ENCODE measurements at regions not wholly inside any gene's neighbourhood (a gene's known extent, or its start where the extent isn't known, plus 50 kb on each side); places are given as distances from the start of the nearest gene placed in this dataset.

GRCh38 chr2:226023946-226024345 is 624.4 kb downstream of the NYAP2 start:
- no peak for DNase-seq (ENCODE audit: extremely low read depth in 1 of 11, low read depth in 9 of 11, low spot score in 4 of 11)

GRCh38 chr2:226023383-226023782 is 623.9 kb downstream of the NYAP2 start:
- DNase-seq (ENCODE audit: extremely low read depth in 1 of 11, low read depth in 9 of 11, low spot score in 4 of 11), result no peak

DNA sequence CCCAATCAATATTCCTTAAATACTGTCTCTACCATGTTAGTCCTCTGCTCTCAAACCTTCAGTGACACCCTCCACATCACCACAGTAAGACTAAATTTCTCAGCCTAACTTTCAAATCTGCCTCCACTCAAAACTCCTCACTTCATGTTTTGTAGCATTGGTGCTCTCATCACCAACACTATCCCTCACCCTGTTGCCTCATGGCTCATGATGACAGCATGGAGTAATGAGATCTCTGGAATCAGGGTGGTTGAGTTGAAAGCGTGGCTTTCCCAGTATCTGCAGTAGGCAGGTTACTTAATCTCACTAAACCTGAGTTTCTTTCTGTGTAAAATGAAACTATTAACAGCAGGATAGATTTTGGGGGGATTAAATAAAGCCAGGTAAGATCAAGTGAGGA is 621.4 kb downstream of the NYAP2 start:
- DNase-seq (ENCODE audit: extremely low read depth in 1 of 11, low read depth in 9 of 11, low spot score in 4 of 11), result no peak

GRCh38 chr2:226020176-226020575 is 620.7 kb downstream of the NYAP2 start:
- no peak for DNase-seq (ENCODE audit: extremely low read depth in 1 of 11, low read depth in 9 of 11, low spot score in 4 of 11)

- DNase-seq (ENCODE audit: extremely low read depth in 1 of 11, low read depth in 9 of 11, low spot score in 4 of 11), result no peak
Measured at GRCh38 chr2:226018641-226019040, 619.1 kb downstream of the NYAP2 start.

DNA sequence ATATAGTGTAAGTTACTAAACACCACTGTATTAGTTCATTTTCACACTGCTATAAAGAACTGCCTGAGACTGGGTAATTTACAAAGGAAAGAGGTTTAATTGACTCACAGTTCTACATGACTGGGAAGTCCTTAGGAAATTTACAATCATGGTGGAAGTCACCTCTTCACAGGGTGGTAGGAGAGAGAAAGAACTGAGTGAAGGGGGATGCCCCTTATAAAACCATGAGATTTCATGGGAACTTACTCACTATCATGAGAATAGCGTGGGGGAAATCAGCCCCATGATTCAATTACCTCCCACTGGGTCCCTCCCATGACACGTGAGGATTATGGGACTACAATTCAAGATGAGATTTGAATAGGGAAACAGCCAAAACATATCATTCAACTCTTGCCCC is 618.0 kb downstream of the NYAP2 start:
- DNase-seq (ENCODE audit: extremely low read depth in 1 of 11, low read depth in 9 of 11, low spot score in 4 of 11), result no peak

DNA sequence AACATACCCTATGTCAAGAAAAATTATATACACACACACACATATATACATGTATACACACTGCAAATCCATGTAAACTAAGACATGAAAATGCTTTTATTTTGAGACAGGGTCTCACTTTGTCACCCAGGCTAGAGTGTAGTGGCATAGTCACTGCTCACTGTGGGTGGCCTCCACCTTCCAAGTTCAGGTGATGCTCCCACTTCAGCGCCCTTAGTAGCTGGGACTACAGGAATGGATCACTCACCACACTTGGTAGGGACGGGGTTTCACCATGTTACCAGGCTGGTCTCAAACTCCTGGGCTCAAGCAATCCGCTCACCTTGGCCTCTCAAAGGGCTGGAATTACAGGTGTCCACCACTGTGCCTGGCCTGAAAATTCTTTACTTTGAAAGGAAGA is 617.6 kb downstream of the NYAP2 start:
- no peak for DNase-seq (ENCODE audit: extremely low read depth in 1 of 11, low read depth in 9 of 11, low spot score in 4 of 11)

DNA sequence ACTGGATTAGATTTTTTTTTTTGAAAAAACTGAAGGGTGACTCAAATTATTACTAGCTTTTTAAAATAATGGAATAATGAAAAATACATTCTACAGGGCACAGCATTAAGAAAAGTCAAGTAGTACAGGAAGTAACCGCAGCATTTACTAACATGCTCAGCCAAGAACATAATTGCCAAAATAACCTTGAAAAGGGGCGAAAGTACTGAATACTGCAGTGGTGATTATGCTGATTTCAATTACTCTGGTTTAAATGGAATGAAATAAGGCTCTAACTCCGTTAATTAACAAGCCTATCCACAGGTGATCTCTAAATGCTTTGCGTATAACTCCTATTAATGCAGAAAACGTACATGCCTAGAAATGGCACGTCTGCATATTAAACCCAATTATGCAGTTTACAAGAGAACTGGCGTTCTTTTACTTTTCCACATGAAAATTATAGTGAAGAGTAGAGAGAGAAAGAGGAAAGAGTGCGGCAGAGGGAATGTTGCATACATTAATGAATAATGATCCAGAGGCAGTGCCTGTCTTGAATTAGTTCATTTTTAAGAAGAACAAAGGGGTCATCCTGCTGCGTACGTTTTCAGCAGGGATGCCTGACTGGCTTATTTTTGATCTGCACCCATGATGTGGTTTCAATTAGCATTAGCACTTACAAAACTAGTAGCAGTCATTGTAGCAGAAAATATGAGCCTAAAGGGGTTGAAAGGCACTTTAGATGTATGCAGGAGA is 612.4 kb downstream of the NYAP2 start:
- DNase-seq (ENCODE audit: extremely low read depth in 1 of 11, low read depth in 9 of 11, low spot score in 4 of 11), result no peak

- no peak for DNase-seq (ENCODE audit: extremely low read depth in 1 of 11, low read depth in 9 of 11, low spot score in 4 of 11)
Measured at GRCh38 chr2:226002438-226002837, 602.9 kb downstream of the NYAP2 start.

- no peak for DNase-seq (ENCODE audit: extremely low read depth in 1 of 11, low read depth in 9 of 11, low spot score in 4 of 11)
Measured at GRCh38 chr2:226001716-226002115, 602.2 kb downstream of the NYAP2 start.

GRCh38 chr2:225999692-226000091 is 600.2 kb downstream of the NYAP2 start:
- no peak for DNase-seq (ENCODE audit: extremely low read depth in 1 of 11, low read depth in 9 of 11, low spot score in 4 of 11)

DNA sequence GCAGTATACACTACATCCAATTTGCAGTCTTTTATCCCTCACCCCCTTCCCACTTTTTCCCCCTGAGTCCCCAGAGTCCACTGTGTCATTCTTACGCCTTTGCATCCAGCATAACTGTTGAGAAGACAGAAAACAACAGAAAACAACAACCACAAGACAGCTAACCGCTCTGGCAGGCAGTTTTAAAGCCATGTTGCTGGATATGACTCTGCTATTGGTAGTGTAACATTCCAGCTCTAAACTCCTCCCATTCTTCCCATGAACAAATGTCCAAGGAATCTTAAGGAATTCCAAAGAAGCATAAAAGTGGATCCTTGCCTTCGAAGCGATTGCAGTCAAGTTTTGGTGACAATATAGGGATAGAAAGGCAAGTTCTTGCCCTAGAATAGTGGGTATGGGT is 599.1 kb downstream of the NYAP2 start:
- DNase-seq (ENCODE audit: extremely low read depth in 1 of 11, low read depth in 9 of 11, low spot score in 4 of 11), result no peak

DNA sequence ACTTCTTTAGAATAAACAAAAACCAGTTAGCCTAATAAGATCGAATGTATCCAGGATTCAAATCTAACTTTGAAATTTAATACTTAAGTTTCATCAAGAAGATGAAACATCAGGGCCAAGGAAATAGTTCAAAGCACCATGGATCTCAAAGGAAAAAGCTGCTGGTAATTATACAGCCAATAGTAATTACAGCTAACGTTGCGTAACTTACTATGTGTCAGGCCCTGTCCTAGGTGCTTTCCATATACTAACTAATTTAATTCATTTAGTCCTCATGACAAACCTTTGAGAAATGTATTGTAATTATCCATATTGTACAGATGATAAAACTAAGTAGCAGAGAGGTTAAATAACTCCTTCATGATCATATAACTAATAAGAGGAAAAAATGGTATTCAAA is 598.6 kb downstream of the NYAP2 start:
- DNase-seq (ENCODE audit: extremely low read depth in 1 of 11, low read depth in 9 of 11, low spot score in 4 of 11), result no peak

DNA sequence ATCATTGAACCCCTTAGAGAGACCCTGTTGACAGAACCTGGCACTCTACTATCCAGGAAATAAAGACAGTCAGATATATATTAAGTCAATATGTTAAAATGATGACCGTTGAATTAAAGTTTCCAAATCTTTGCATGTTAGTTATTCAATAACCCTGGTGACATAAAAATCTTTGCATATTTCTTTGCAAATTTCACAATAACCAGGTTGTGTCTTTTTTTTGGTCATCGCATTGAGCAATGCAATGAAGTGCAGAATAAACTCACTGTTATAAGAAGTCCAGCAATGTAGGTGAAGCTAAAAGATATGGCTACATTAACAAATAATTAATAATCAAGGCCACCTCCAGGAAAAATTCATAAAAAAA is 596.9 kb downstream of the NYAP2 start:
- DNase-seq (ENCODE audit: extremely low read depth in 1 of 11, low read depth in 9 of 11, low spot score in 4 of 11), result no peak

DNA sequence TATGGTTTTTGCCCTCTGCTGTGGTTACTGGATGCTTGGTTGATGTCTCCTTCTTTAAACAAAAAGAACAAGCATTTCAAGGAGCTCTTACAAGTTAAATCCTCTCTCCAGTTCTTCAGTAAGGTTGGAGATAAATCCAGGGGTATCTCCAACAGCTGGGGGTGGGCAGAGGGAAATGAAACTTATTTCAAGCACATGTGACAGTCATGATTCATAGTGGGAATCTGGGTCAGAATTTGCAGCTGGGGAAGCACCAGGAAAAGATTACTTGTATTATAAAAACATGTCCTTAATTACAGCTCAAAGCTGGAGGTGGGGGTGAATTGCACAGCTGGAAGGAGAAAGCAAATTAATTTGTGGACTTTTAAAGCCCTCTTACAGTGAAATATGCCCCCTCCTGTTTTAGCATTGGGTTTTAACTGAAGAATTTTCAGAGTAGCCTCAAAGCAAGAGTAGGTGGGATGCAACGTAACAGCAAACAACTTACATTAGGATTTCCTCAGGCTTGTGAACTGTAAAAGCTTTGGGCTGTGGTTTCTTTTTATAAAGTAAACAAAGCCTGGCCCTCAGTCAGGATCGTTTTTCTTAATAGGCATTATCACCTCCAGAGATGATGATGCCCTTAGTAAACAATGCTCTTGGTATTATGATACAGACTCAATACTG is 596.4 kb downstream of the NYAP2 start:
- no peak for DNase-seq (ENCODE audit: extremely low read depth in 1 of 11, low read depth in 9 of 11, low spot score in 4 of 11)

- no peak for DNase-seq (ENCODE audit: extremely low read depth in 1 of 11, low read depth in 9 of 11, low spot score in 4 of 11)
Measured at GRCh38 chr2:225994748-225995405, 595.4 kb downstream of the NYAP2 start.

DNA sequence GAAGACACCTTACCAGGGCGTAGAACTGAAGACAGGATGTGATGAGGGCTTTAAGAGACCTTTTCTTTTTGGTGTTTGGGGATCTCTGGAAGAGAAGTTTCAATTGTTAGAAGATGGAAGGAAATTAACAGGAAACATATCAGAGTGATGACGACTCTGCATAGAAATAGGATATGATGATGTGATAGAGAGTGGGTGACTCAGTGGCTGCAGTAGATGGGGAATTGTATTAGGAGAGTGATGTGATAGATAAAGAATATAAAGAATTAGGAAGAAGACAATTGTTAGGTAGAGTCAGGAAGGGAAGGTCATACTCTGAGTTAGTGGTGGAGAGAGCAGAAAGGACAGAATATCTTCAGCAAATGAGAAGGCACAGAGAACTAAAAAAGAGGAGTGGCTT is 593.9 kb downstream of the NYAP2 start:
- no peak for DNase-seq (ENCODE audit: extremely low read depth in 1 of 11, low read depth in 9 of 11, low spot score in 4 of 11)

- no peak for DNase-seq (ENCODE audit: extremely low read depth in 1 of 11, low read depth in 9 of 11, low spot score in 4 of 11)
Measured at GRCh38 chr2:225989809-225990208, 590.3 kb downstream of the NYAP2 start.

DNA sequence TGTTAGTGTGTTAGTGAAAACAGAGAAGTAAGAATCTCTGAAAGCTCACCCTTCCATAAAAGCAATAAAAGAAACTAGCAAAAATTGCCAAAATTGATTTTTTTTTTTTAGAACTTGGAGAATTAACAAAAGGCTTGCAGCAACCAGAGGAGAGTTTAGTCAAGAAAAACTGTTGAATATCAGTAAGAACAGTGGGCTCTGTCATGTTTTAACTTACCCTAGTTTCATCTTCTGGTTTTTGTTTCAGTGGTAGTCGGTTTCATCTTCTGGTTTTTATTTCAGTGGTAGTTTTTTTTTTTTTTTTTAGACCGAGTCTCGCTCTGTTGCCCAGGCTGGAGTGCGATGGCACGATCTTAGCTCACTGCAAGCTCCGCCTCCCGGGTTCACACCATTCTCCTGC is 580.9 kb downstream of the NYAP2 start:
- DNase-seq (ENCODE audit: extremely low read depth in 1 of 11, low read depth in 9 of 11, low spot score in 4 of 11), result no peak

GRCh38 chr2:225971433-225971832 is 571.9 kb downstream of the NYAP2 start:
- DNase-seq (ENCODE audit: extremely low read depth in 1 of 11, low read depth in 9 of 11, low spot score in 4 of 11), result no peak

DNA sequence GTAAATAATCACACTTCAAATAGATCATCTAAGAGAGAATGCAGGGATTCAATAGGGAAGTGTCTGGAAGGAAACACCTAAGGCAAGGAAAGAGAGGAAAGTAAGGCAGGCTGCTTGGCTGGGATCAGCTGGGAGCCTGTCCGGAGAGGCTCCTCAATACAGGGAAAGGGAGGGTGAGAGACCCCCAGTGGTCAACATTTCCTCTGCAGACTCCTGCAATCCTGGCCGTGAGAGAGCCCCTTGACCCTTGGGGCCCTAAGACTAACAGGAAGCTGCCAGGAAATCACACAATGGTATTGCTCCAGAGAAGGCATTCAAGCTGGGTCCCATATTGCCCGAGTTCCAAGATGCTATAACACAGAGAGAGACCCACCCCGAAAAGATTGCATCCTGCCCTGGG is 549.4 kb downstream of the NYAP2 start:
- no peak for DNase-seq (ENCODE audit: extremely low read depth in 1 of 11, low read depth in 9 of 11, low spot score in 4 of 11)
